OCI-LY1 (cell line): ENCODE measurements at regions not wholly inside any gene's neighbourhood (a gene's known extent, or its start where the extent isn't known, plus 50 kb on each side); places are given as distances from the start of the nearest gene placed in this dataset.

Experiments
- EZH2 ChIP-seq: fragments of 200-600 bp; sonication (generic), shearing (Covaris generic); IDR thresholded peaks from 2 replicates; pipeline ENCODE4 v1.8.0; 2017; ENCODE audit warnings: borderline replicate concordance, mixed run types, mild to moderate bottlenecking, antibody characterized with exemption, low read length, moderate library complexity, mixed read lengths
- TF ChIP-seq, protein P1 (sequence below): fragments of 200-600 bp; sonication (generic), shearing (Covaris generic); IDR thresholded peaks from 2 replicates; pipeline ENCODE4 v1.5.1; 2017; ENCODE audit warnings: mild to moderate bottlenecking, antibody characterized with exemption, low read length, moderate library complexity, mixed read lengths

DNA sequence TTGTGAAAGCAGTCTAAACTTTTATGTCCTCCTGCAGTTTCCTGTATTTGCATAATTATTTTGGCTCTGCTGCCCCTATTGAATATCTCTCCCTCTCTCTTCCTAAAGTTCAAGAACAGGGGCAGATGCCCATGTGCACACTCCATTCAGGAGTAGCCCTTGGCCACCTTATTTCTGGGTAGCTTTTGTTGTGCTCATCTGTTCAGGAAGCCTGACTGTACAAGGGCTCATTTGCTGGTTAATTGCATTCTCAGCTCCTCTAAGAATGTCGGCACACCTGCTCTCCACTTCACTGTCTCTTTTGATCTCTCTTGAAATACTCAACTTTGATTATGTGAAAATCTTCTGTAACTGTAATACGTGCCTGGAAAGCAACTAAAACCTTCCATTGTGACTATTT is 1378.8 kb upstream of the CDH8 start:
- TF ChIP-seq, protein P1, sequence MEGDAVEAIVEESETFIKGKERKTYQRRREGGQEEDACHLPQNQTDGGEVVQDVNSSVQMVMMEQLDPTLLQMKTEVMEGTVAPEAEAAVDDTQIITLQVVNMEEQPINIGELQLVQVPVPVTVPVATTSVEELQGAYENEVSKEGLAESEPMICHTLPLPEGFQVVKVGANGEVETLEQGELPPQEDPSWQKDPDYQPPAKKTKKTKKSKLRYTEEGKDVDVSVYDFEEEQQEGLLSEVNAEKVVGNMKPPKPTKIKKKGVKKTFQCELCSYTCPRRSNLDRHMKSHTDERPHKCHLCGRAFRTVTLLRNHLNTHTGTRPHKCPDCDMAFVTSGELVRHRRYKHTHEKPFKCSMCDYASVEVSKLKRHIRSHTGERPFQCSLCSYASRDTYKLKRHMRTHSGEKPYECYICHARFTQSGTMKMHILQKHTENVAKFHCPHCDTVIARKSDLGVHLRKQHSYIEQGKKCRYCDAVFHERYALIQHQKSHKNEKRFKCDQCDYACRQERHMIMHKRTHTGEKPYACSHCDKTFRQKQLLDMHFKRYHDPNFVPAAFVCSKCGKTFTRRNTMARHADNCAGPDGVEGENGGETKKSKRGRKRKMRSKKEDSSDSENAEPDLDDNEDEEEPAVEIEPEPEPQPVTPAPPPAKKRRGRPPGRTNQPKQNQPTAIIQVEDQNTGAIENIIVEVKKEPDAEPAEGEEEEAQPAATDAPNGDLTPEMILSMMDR = no peak
- TF ChIP-seq EZH2 = no peak
